ENCODE measurements at regions not wholly inside any gene's neighbourhood (a gene's known extent, or its start where the extent isn't known, plus 50 kb on each side); places are given as distances from the start of the nearest gene placed in this dataset.

- no peaks in the 10 kb centered on the region for H3K79me1 ChIP-seq (ENCODE audit: insufficient read depth, low read depth, low read length, poor library complexity, severe bottlenecking)
- H3K27me3 ChIP-seq (ENCODE audit: insufficient read depth, low read length), result no peaks in the 10 kb centered on the region
- H2BK12ac ChIP-seq (ENCODE audit: insufficient read length, low read depth, low read length), result no peak overlapping the region
- TF ChIP-seq, protein P1, sequence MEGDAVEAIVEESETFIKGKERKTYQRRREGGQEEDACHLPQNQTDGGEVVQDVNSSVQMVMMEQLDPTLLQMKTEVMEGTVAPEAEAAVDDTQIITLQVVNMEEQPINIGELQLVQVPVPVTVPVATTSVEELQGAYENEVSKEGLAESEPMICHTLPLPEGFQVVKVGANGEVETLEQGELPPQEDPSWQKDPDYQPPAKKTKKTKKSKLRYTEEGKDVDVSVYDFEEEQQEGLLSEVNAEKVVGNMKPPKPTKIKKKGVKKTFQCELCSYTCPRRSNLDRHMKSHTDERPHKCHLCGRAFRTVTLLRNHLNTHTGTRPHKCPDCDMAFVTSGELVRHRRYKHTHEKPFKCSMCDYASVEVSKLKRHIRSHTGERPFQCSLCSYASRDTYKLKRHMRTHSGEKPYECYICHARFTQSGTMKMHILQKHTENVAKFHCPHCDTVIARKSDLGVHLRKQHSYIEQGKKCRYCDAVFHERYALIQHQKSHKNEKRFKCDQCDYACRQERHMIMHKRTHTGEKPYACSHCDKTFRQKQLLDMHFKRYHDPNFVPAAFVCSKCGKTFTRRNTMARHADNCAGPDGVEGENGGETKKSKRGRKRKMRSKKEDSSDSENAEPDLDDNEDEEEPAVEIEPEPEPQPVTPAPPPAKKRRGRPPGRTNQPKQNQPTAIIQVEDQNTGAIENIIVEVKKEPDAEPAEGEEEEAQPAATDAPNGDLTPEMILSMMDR (conservative IDR thresholded peaks at IDR 0.05), result no peak
- no peaks in the 10 kb centered on the region; the same call in 1 of the 2 replicates for H3K79me2 ChIP-seq (ENCODE audit: insufficient read depth, low read length)
- no peak for DNase-seq
- H3K4me2 ChIP-seq (ENCODE audit: insufficient read depth, insufficient read length, low read length), result no peak overlapping the region
- Mint-ChIP-seq H3K27me3 (ENCODE audit: low read depth) (no peaks in the 10 kb centered on the region; the same call in 1 of the 2 replicates), H3K4me1 (0 out of 4 replicates have a peak, but pooled peaks cover 0 to 3% of the 10 kb centered on the region in 2 experiments), H3K9me3 (peaks cover 0 to 3% of the 10 kb centered on the region in 2 experiments; a peak in 4 of 5 replicates), H3K27ac (no peak overlapping the region), H3K4me3 (no peak overlapping the region), H3K36me3 (ENCODE audit: insufficient read depth in 1 of 3, low read depth in 3 of 3) (no peaks in the 10 kb centered on the region; a peak in 1 of 7 replicates)
- H3K23me2 ChIP-seq (ENCODE audit: insufficient read length, low read depth, low read length, poor library complexity, severe bottlenecking), result no peaks in the 10 kb centered on the region
- no peaks in the 10 kb centered on the region for H3K9me3 ChIP-seq (ENCODE audit: control insufficient read depth, low read depth, low read length)
- H3K4ac ChIP-seq (ENCODE audit: low read depth, low read length), result no peak overlapping the region
- no peak overlapping the region for H4K91ac ChIP-seq (ENCODE audit: insufficient read length, low read depth, low read length)
- no peaks in the 10 kb centered on the region for H3K4me1 ChIP-seq (ENCODE audit: insufficient read depth, low read length)
- H2AFZ ChIP-seq (ENCODE audit: low read length), result no peak overlapping the region
- H3K14ac ChIP-seq (ENCODE audit: insufficient read depth, low read length), result no peak overlapping the region
- H3K27ac ChIP-seq (ENCODE audit: insufficient read length, low read depth, low read length), result no peak overlapping the region
- no peak overlapping the region for H2BK20ac ChIP-seq (ENCODE audit: low read depth, low read length, poor library complexity, severe bottlenecking)
- H2BK15ac ChIP-seq (ENCODE audit: low read depth, low read length), result no peak overlapping the region
- H3T11ph ChIP-seq (ENCODE audit: low read length), result no peak overlapping the region
- no peak overlapping the region for H3K56ac ChIP-seq (ENCODE audit: insufficient read length, low read depth, low read length)
- no peak overlapping the region for H3K18ac ChIP-seq (ENCODE audit: insufficient read length, low read depth, low read length)
- WGBS (ENCODE audit: extremely low coverage, insufficient read length, low lambda C conversion rate), result no CpG with 5 or more reads among the region's 6 CpGs
- no peak overlapping the region for H2BK120ac ChIP-seq (ENCODE audit: low read depth, low read length, poor library complexity, severe bottlenecking)
- H4K20me1 ChIP-seq (ENCODE audit: control insufficient read depth, insufficient read depth, insufficient read length), result no peaks in the 10 kb centered on the region
- H2AK5ac ChIP-seq (ENCODE audit: insufficient read length, low read length), result no peak overlapping the region
- no peak overlapping the region for H3K9ac ChIP-seq (ENCODE audit: extremely low read depth, insufficient read length, low read length)
- no peak overlapping the region for H4K8ac ChIP-seq (replicated peaks; ENCODE audit: insufficient read length, low read depth, low read length)
- H3K23ac ChIP-seq (ENCODE audit: insufficient read length, low read depth, low read length), result no peak overlapping the region
- H4K5ac ChIP-seq (ENCODE audit: insufficient read length, low read depth, low read length), result no peak overlapping the region
- no peak overlapping the region for H2BK5ac ChIP-seq (ENCODE audit: insufficient read length, low read length)
Measured at GRCh38 chr2:134070281-134070741, 183.6 kb upstream of the MGAT5 start.
